ENCODE measurements at regions not wholly inside any gene's neighbourhood (a gene's known extent, or its start where the extent isn't known, plus 50 kb on each side); places are given as distances from the start of the nearest gene placed in this dataset.

DNA sequence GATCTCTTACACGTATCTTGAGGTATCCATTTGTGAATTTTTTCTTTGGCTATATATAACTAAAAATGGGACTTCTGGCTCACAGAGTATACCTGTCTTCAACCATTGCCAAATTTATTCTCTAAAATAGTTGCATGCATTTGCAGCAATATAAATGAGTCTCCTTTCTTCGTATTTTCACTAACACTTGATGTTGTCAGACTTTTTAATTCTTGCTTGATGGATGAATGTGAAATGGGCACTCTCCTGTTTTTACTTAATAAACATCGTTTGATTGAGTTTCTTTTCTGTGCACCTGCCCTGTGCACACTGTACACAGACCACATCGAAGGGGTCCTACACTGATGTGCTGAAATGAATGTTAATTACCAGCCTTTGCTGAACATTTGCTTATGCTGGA, 121.8 kb downstream of the DDX1 start:
- no peaks in the 10 kb centered on the region for H3K36me3 ChIP-seq (ENCODE audit: control insufficient read depth in 2 of 2, insufficient read depth in 1 of 2, low read length in 2 of 2)
- H3K27ac ChIP-seq (ENCODE audit: extremely low read depth, low read depth, low read length), result no peak overlapping the region
- no peaks in the 10 kb centered on the region for H3K4me1 ChIP-seq (ENCODE audit: control insufficient read depth, insufficient read depth, low read length)
- POLR2A ChIA-PET, result no interaction called here
- TF ChIP-seq ZFHX2 (tag by site-specific recombination; conservative IDR thresholded peaks at IDR 0.05) (no peak), ZNF658 (tag by site-specific recombination; IDR thresholded peaks at IDR 0.05) (no peak), FEZF1 (tag by site-specific recombination; IDR thresholded peaks at IDR 0.05) (no peak), GLIS1 (tag by site-specific recombination; IDR thresholded peaks at IDR 0.05) (no peak), ZNF114 (tag by site-specific recombination; IDR thresholded peaks at IDR 0.05) (no peak), ZBTB17 (tag by site-specific recombination; IDR thresholded peaks at IDR 0.05) (no peak), ZFP3 (tag by site-specific recombination; IDR thresholded peaks at IDR 0.05; ENCODE audit: low read depth) (no peak), ZBTB21 (tag by site-specific recombination; IDR thresholded peaks at IDR 0.05) (no peak), ZNF571 (tag by site-specific recombination; IDR thresholded peaks at IDR 0.05) (no peak), SP2 (tag by site-specific recombination; IDR thresholded peaks at IDR 0.05) (no peak), KLF10 (tag by site-specific recombination; IDR thresholded peaks at IDR 0.05) (no peak), ZNF350 (tag by site-specific recombination; IDR thresholded peaks at IDR 0.05) (no peak)
- TF ChIP-seq, protein P1, sequence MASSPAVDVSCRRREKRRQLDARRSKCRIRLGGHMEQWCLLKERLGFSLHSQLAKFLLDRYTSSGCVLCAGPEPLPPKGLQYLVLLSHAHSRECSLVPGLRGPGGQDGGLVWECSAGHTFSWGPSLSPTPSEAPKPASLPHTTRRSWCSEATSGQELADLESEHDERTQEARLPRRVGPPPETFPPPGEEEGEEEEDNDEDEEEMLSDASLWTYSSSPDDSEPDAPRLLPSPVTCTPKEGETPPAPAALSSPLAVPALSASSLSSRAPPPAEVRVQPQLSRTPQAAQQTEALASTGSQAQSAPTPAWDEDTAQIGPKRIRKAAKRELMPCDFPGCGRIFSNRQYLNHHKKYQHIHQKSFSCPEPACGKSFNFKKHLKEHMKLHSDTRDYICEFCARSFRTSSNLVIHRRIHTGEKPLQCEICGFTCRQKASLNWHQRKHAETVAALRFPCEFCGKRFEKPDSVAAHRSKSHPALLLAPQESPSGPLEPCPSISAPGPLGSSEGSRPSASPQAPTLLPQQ (tag by site-specific recombination; IDR thresholded peaks at IDR 0.05), result no peak
- TF ChIP-seq, protein P2, sequence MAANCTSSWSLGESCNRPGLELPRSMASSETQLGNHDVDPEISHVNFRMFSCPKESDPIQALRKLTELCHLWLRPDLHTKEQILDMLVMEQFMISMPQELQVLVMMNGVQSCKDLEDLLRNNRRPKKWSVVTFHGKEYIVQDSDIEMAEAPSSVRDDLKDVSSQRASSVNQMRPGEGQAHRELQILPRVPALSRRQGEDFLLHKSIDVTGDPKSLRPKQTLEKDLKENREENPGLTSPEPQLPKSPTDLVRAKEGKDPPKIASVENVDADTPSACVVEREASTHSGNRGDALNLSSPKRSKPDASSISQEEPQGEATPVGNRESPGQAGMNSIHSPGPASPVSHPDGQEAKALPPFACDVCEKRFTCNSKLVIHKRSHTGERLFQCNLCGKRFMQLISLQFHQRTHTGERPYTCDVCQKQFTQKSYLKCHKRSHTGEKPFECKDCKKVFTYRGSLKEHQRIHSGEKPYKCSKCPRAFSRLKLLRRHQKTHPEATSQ (tag by site-specific recombination; IDR thresholded peaks at IDR 0.05), result no peak
- H3K4me3 ChIP-seq (ENCODE audit: low read depth, low read length), result no peak overlapping the region
- no peaks in the 10 kb centered on the region for H3K9me3 ChIP-seq (ENCODE audit: control insufficient read depth, insufficient read depth, low read depth, low read length)
- CTCF ChIA-PET, result interaction anchor here (1.4 kb wide), 1 partner anchor 12 kb away, joined by 3 read pairs; no protein-coding TSS in a partner anchor

DNA sequence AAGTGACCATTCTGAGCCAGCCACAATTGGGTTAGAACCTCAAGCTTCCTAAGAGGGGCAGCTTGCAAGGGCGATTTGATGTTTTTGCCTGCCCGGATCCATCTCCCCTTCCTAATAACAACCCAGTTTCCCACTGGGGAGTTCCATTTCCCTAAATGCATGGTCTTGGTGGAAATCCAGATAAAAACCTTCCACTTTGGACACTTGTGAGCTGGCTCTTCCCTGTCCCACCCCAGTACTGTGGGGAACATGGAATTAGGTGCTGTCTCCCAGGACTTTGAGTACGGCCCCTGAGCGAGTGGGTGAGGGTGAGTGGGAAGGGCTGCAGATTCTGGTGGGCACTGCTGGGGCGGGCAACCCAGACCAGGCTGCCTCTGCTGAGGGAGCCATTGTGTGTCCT, 122.3 kb downstream of the DDX1 start:
- Histone ChIP-seq H3K4me3 (ENCODE audit: low read depth, low read length) (no peak overlapping the region), H3K36me3 (ENCODE audit: control insufficient read depth in 2 of 2, insufficient read depth in 1 of 2, low read length in 2 of 2) (no peaks in the 10 kb centered on the region), H3K27ac (ENCODE audit: extremely low read depth, low read depth, low read length) (no peak overlapping the region), H3K9me3 (ENCODE audit: control insufficient read depth, insufficient read depth, low read depth, low read length) (no peaks in the 10 kb centered on the region), H3K4me1 (ENCODE audit: control insufficient read depth, insufficient read depth, low read length) (no peaks in the 10 kb centered on the region)
- TF ChIP-seq ZNF664 (tag by site-specific recombination; IDR thresholded peaks at IDR 0.05), result no peak
- no peak for TF ChIP-seq SP2 (tag by site-specific recombination; IDR thresholded peaks at IDR 0.05)
- TF ChIP-seq ZNF169 (tag by site-specific recombination; IDR thresholded peaks at IDR 0.05), result no peak
- no peak for TF ChIP-seq YY1 (tag by site-specific recombination; IDR thresholded peaks at IDR 0.05)
- TF ChIP-seq ZNF184 (tag by site-specific recombination; IDR thresholded peaks at IDR 0.05), result no peak
- TF ChIP-seq, protein P3, sequence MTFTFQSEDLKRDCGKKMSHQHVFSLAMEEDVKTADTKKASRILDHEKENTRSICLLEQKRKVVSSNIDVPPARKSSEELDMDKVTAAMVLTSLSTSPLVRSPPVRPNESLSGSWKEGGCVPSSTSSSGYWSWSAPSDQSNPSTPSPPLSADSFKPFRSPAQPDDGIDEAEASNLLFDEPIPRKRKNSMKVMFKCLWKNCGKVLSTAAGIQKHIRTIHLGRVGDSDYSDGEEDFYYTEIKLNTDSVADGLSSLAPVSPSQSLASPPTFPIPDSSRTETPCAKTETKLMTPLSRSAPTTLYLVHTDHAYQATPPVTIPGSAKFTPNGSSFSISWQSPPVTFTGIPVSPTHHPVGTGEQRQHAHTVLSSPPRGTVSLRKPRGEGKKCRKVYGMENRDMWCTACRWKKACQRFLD (tag by site-specific recombination; IDR thresholded peaks at IDR 0.05), result no peak
- no peak for TF ChIP-seq ZNF521 (tag by site-specific recombination; IDR thresholded peaks at IDR 0.05)
- no peak for TF ChIP-seq ZNF777 (tag by site-specific recombination; IDR thresholded peaks at IDR 0.05; ENCODE audit: borderline replicate concordance)
- TF ChIP-seq ZNF660 (tag by site-specific recombination; IDR thresholded peaks at IDR 0.05), result no peak
- no peak for TF ChIP-seq ZSCAN16 (tag by site-specific recombination; IDR thresholded peaks at IDR 0.05)
- no peak for TF ChIP-seq ZNF514 (tag by site-specific recombination; IDR thresholded peaks at IDR 0.05)
- CTCF ChIA-PET, result interaction anchor here (0.7 to 1.4 kb wide), 2 partner anchors 13 to 367 kb away, joined by 3 read pairs; no protein-coding TSS in a partner anchor
- POLR2A ChIA-PET, result no interaction called here
